CD4-positive, CD25-positive, alpha-beta regulatory T cell (primary cell): ENCODE measurements at regions not wholly inside any gene's neighbourhood (a gene's known extent, or its start where the extent isn't known, plus 50 kb on each side); places are given as distances from the start of the nearest gene placed in this dataset.

ENCODE experiments used
- ATAC-seq, 2 donors: fragments of 150-1000 bp; cut with Tn5 transposase; one replicate each; pipeline ENCODE4 v1.10.0; 2021; ENCODE audit warnings: low read depth in 2 of 2, moderate number of reproducible peaks in 2 of 2, moderate library complexity in 1 of 2
- DNase-seq, 3 donors: peaks; one replicate each; pipeline versions ENCODE4 v3.0.0 to v3.0.0-alpha.2; 2012 to 2022; ENCODE audit warnings: mixed read lengths in 1 of 3
- H3K27ac ChIP-seq: one replicate; pipeline ENCODE4 v1.7.0; 2013; ENCODE audit warnings: mild to moderate bottlenecking, low read length; ENCODE audit not compliant: insufficient read depth, poor library complexity, severe bottlenecking
- H3K27me3 ChIP-seq: one replicate; pipeline ENCODE4 v1.7.0; 2013; ENCODE audit warnings: low read length; ENCODE audit not compliant: control insufficient read depth, insufficient read depth
- H3K36me3 ChIP-seq: one replicate; pipeline ENCODE4 v1.7.0; 2013; ENCODE audit warnings: mild to moderate bottlenecking, low read length, moderate library complexity; ENCODE audit not compliant: control insufficient read depth, insufficient read depth
- H3K4me1 ChIP-seq: 2 replicates; pipeline ENCODE4 v1.7.0; 2013; ENCODE audit warnings: mild to moderate bottlenecking, low read length; ENCODE audit not compliant: insufficient read depth, control insufficient read depth, poor library complexity, severe bottlenecking
- H3K4me3 ChIP-seq: one replicate; pipeline ENCODE4 v1.7.0; 2013; ENCODE audit warnings: low read depth, mild to moderate bottlenecking, low read length, moderate library complexity
- H3K9me3 ChIP-seq, 2 experiments: 1 replicate in 1 of 2; 2 replicates in 1 of 2; pipeline ENCODE4 v1.7.0; 2013; ENCODE audit warnings: low read length in 2 of 2, mild to moderate bottlenecking in 1 of 2, moderate library complexity in 1 of 2; ENCODE audit not compliant: control insufficient read depth in 2 of 2
- H3K27ac Mint-ChIP-seq, 3 donors: one replicate each; pipeline ENCODE4 v1.8.0; 2020 to 2022; ENCODE audit warnings: mild to moderate bottlenecking in 3 of 3, mixed read lengths in 3 of 3, moderate library complexity in 2 of 3
- H3K27me3 Mint-ChIP-seq: one replicate; pipeline ENCODE4 v1.8.0; 2022; ENCODE audit warnings: mild to moderate bottlenecking, mixed read lengths
- H3K36me3 Mint-ChIP-seq: one replicate; pipeline ENCODE4 v1.8.0; 2020; ENCODE audit warnings: mixed read lengths
- H3K4me1 Mint-ChIP-seq, 4 donors: one replicate each; pipeline ENCODE4 v1.8.0; 2020 to 2022; ENCODE audit warnings: mixed read lengths in 4 of 4, mild to moderate bottlenecking in 1 of 4
- H3K4me3 Mint-ChIP-seq, 4 donors: one replicate each; pipeline ENCODE4 v1.8.0; 2020 to 2022; ENCODE audit warnings: mild to moderate bottlenecking in 4 of 4, mixed read lengths in 4 of 4, moderate library complexity in 3 of 4
- H3K9me3 Mint-ChIP-seq, 7 donors: one replicate each; pipeline ENCODE4 v1.8.0; 2020 to 2022; ENCODE audit warnings: mixed read lengths in 7 of 7, mild to moderate bottlenecking in 3 of 7, moderate library complexity in 2 of 7

- H3K36me3 Mint-ChIP-seq, result no peaks in the 10 kb centered on the region
- Histone ChIP-seq H3K4me3 (no peak overlapping the region), H3K4me1 (no peaks in the 10 kb centered on the region), H3K36me3 (no peaks in the 10 kb centered on the region), H3K27me3 (no peaks in the 10 kb centered on the region), H3K27ac (no peak overlapping the region), H3K9me3 (no peaks in the 10 kb centered on the region)
- H3K4me3 Mint-ChIP-seq, result no peak overlapping the region
- H3K27me3 Mint-ChIP-seq, result no peaks in the 10 kb centered on the region
- no peaks in the 10 kb centered on the region for H3K4me1 Mint-ChIP-seq
- H3K9me3 Mint-ChIP-seq, result peaks cover 2 to 16% (median 5%) of the 10 kb centered on the region in 7 donors
- H3K27ac Mint-ChIP-seq, result no peak overlapping the region
- no peak for ATAC-seq
- no peak for DNase-seq
These were observed 270.0 kb upstream of the PABPC4L start for GRCh38 chr4:134471569-134471968.

DNA sequence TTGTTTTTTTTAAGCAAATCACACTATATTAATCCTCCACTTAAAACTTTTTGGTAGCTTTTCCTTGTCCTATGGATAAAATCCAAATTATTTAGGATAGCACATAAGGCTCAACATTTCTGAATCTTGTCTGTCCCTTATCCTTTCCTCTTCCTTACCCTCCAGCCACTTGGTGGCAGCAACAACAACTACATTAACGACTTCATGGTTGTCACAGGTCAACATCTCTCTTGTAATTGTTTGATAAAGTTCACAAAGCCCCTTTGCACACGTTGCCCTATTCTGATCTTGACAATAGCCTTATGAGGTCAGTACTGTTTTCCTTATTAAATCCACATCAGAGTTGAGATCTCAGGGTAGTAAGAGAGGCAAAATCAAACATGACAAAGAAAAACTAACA lies 269.0 kb upstream of the PABPC4L start:
- ATAC-seq (no peak), DNase-seq (no peak)
- H3K27ac ChIP-seq, result no peak overlapping the region
- Mint-ChIP-seq H3K36me3 (no peaks in the 10 kb centered on the region), H3K4me1 (no peaks in the 10 kb centered on the region), H3K27ac (no peak overlapping the region), H3K27me3 (no peaks in the 10 kb centered on the region), H3K4me3 (no peak overlapping the region), H3K9me3 (peaks cover 0 to 16% (median 4%) of the 10 kb centered on the region in 7 donors)
- H3K4me1 ChIP-seq, result no peaks in the 10 kb centered on the region
- H3K9me3 ChIP-seq, result no peaks in the 10 kb centered on the region
- no peaks in the 10 kb centered on the region for H3K36me3 ChIP-seq
- H3K27me3 ChIP-seq, result no peaks in the 10 kb centered on the region
- H3K4me3 ChIP-seq, result no peak overlapping the region

GRCh38 chr4:134465417-134465816 lies 263.8 kb upstream of the PABPC4L start:
- H3K4me1 ChIP-seq, result no peaks in the 10 kb centered on the region
- DNase-seq, result no peak
- H3K9me3 Mint-ChIP-seq, result peaks cover 0 to 16% (median 2%) of the 10 kb centered on the region in 7 donors

GRCh38 chr4:134463771-134464170 lies 262.2 kb upstream of the PABPC4L start:
- Mint-ChIP-seq H3K27ac (no peak overlapping the region), H3K4me1 (no peaks in the 10 kb centered on the region), H3K36me3 (no peaks in the 10 kb centered on the region), H3K4me3 (no peak overlapping the region), H3K9me3 (peaks cover 0 to 23% (median 6%) of the 10 kb centered on the region in 7 donors), H3K27me3 (no peaks in the 10 kb centered on the region)
- peaks cover 4 to 12% of the 10 kb centered on the region in 2 experiments for H3K9me3 ChIP-seq
- DNase-seq (no peak), ATAC-seq (no peak)
- H3K27me3 ChIP-seq, result no peaks in the 10 kb centered on the region
- no peak overlapping the region for H3K4me3 ChIP-seq
- H3K36me3 ChIP-seq, result no peaks in the 10 kb centered on the region
- no peak overlapping the region for H3K27ac ChIP-seq
- no peaks in the 10 kb centered on the region for H3K4me1 ChIP-seq

More at GRCh38 chr4:134465417-134465816, 263.8 kb upstream of the PABPC4L start:
- Histone ChIP-seq H3K4me3 (no peak overlapping the region), H3K27ac (no peak overlapping the region), H3K36me3 (no peaks in the 10 kb centered on the region), H3K27me3 (no peaks in the 10 kb centered on the region), H3K9me3 (peaks cover 3 to 4% of the 10 kb centered on the region in 2 experiments)
- ATAC-seq, result no peak
- Mint-ChIP-seq H3K4me1 (no peaks in the 10 kb centered on the region), H3K27ac (no peak overlapping the region), H3K36me3 (no peaks in the 10 kb centered on the region), H3K27me3 (no peaks in the 10 kb centered on the region), H3K4me3 (no peak overlapping the region)

DNA sequence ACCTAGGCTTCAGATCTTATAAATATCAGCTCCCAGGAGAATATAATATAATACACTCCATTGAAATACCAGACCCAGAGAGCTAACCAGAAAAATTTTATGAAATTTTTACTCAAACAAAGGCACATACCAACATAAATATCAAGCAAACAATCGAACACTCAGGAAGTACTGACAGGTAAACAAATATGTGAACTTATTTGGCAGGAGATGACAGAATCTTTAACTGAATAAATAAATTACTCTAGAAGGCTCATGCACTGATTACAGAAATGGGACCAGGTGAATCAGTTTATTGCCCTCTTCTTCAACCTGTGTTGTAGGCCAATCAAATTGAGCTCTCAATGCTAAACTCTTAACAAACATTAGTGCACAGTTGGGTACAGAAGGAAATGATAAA lies 225.2 kb upstream of the PABPC4L start:
- Mint-ChIP-seq H3K9me3 (peaks cover 0 to 8% (median 3%) of the 10 kb centered on the region in 7 donors), H3K4me3 (no peak overlapping the region), H3K36me3 (no peaks in the 10 kb centered on the region), H3K4me1 (no peaks in the 10 kb centered on the region), H3K27ac (peak overlapping the region in 1 of 3 donors; percentile 5), H3K27me3 (no peaks in the 10 kb centered on the region)
- Histone ChIP-seq H3K27ac (no peak overlapping the region), H3K9me3 (no peaks in the 10 kb centered on the region), H3K4me3 (no peak overlapping the region), H3K4me1 (no peaks in the 10 kb centered on the region), H3K36me3 (no peaks in the 10 kb centered on the region), H3K27me3 (no peaks in the 10 kb centered on the region)
- ATAC-seq, result no peak
- DNase-seq, result no peak

- ATAC-seq (no peak), DNase-seq (no peak)
- Histone ChIP-seq H3K27ac (no peak overlapping the region), H3K27me3 (no peaks in the 10 kb centered on the region), H3K36me3 (no peaks in the 10 kb centered on the region), H3K4me3 (no peak overlapping the region), H3K4me1 (no peaks in the 10 kb centered on the region), H3K9me3 (no peaks in the 10 kb centered on the region)
- Mint-ChIP-seq H3K27ac (no peak overlapping the region), H3K4me1 (no peaks in the 10 kb centered on the region), H3K9me3 (peaks cover 0 to 7% (median 3%) of the 10 kb centered on the region in 7 donors), H3K36me3 (no peaks in the 10 kb centered on the region), H3K4me3 (no peak overlapping the region), H3K27me3 (no peaks in the 10 kb centered on the region)
These were observed 224.2 kb upstream of the PABPC4L start for GRCh38 chr4:134425756-134426155.

DNA sequence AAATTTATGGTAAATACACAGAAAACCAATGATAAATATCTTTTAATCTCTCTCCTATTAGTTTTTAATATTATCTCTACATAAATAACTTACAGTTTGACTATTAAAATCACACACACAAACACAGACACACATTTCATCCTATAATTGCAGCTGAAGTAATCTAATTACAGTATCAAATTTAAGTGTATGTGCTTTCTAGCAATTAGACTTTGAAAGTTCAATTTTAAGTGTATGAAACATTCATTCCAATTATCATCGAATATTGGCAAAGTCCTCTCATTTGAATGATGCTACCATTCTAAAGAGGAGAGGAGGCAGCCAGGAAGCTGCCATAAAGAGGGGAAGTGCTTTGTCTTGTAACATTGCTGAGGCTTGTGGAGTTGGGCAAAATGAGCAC lies 221.2 kb upstream of the PABPC4L start:
- Mint-ChIP-seq H3K4me1 (no peaks in the 10 kb centered on the region), H3K27ac (no peak overlapping the region), H3K4me3 (no peak overlapping the region), H3K9me3 (peaks cover 0 to 17% (median 5%) of the 10 kb centered on the region in 7 donors), H3K27me3 (no peaks in the 10 kb centered on the region), H3K36me3 (no peaks in the 10 kb centered on the region)
- H3K4me1 ChIP-seq, result no peaks in the 10 kb centered on the region
- ATAC-seq (no peak), DNase-seq (no peak)
- H3K27ac ChIP-seq, result no peak overlapping the region
- no peaks in the 10 kb centered on the region for H3K27me3 ChIP-seq
- H3K4me3 ChIP-seq, result no peak overlapping the region
- H3K9me3 ChIP-seq, result no peaks in the 10 kb centered on the region
- no peaks in the 10 kb centered on the region for H3K36me3 ChIP-seq

DNA sequence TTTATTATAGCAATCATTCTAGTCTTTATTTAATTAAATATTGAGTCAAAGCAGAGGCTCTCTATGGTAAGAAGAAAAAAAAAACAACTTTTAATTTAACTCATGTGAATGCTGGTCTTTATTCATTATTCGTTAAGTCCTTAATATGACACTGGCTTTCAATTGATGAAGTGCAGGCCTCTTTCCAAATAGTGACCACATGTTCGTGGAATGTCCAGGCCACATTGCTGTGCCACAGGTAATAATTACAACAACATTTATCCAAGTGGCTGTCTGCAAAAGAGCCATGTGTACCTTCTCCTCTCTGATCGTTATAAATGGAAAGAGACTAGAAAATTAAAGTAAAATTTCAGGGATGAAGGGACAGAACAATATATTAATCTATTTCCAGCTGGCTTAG lies 220.1 kb upstream of the PABPC4L start:
- no peaks in the 10 kb centered on the region for H3K36me3 ChIP-seq
- H3K4me1 ChIP-seq, result no peaks in the 10 kb centered on the region
- H3K27me3 Mint-ChIP-seq, result no peaks in the 10 kb centered on the region
- no peak overlapping the region for H3K4me3 Mint-ChIP-seq
- no peaks in the 10 kb centered on the region for H3K36me3 Mint-ChIP-seq
- no peak overlapping the region for H3K27ac Mint-ChIP-seq
- peaks cover 0 to 17% (median 5%) of the 10 kb centered on the region in 7 donors for H3K9me3 Mint-ChIP-seq
- H3K27me3 ChIP-seq, result no peaks in the 10 kb centered on the region
- no peak for DNase-seq
- no peaks in the 10 kb centered on the region for H3K9me3 ChIP-seq
- H3K27ac ChIP-seq, result no peak overlapping the region
- H3K4me3 ChIP-seq, result no peak overlapping the region
- no peak for ATAC-seq
- H3K4me1 Mint-ChIP-seq, result no peaks in the 10 kb centered on the region
